HG03565 (cell line): ENCODE measurements at regions not wholly inside any gene's neighbourhood (a gene's known extent, or its start where the extent isn't known, plus 50 kb on each side); places are given as distances from the start of the nearest gene placed in this dataset.
"Not testable (repeated sequence)": the region's sequence is repeated elsewhere in the genome, so short reads cannot be mapped to it uniquely, and the experiment has no call there.

Experiments used
- ATAC-seq: cut with Tn5 transposase; IDR thresholded peaks from one replicate; pipeline ENCODE4 v1.9.1; 2021; ENCODE audit warnings: mild to moderate bottlenecking, moderate library complexity; ENCODE audit not compliant: unreplicated experiment

DNA sequence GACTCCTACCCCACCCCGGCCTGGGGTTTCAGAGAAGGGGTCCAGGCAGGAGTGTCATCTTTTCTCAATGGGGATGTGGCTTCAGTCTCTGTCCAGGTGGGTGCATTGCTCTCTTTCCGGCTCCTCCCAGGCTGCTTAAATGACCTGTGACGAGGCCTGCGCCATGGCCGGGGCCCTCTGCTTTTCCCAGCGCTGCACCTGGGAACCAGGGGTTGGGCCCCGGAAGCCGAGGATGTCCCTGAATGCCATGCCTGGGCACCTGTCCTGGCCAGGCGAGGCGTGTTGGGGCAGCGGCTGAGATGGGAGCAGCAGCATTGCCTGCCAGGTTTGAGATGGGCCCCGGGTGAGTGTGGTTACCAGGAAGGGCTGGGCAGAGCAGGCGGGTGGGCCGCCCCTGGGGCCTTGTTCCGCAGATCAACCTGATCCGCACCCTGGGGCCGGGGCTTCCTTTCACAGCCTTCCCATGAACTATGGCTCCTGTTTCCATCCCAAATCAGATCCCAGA lies 147.4 kb downstream of the SEC14L1 start:
- ATAC-seq: no peak

DNA sequence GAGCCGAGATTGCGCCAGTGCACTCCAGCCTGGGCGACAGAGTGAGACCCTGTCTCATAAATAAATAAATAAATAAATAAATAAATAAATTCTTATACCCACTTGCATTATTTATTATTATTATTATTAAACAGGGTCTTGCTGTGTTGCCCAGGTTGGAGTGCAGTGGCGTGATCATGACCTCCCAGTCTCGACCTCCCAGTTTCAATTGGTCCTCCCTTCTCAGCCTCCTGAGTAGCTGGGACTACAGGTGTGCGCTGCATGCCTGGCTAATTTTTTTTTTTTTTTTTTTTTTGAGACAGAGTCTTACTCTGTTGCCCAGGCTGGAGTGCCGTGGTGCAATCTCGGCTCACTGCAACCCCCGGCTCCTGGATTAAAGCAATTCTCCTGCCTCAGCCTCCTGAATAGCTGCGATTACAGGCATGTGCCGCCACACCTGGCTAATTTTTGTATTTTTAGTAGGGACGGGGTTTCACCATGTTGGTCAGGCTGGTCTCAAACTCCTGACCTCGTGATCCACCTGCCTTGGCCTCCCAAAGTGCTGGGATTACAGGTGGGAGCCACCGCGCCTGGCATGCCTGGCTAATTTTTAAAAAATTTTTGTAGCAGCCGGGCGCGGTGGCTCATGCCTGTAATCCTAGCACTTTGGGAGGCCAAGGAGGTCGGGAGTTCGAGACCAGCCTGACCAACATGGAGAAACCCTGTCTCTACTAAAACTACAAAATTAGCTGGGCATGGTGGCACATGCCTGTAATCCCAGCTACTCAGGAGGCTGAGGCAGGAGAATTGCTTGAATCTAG lies 150.2 kb downstream of the SEC14L1 start:
- not testable (repeated sequence) for ATAC-seq

DNA sequence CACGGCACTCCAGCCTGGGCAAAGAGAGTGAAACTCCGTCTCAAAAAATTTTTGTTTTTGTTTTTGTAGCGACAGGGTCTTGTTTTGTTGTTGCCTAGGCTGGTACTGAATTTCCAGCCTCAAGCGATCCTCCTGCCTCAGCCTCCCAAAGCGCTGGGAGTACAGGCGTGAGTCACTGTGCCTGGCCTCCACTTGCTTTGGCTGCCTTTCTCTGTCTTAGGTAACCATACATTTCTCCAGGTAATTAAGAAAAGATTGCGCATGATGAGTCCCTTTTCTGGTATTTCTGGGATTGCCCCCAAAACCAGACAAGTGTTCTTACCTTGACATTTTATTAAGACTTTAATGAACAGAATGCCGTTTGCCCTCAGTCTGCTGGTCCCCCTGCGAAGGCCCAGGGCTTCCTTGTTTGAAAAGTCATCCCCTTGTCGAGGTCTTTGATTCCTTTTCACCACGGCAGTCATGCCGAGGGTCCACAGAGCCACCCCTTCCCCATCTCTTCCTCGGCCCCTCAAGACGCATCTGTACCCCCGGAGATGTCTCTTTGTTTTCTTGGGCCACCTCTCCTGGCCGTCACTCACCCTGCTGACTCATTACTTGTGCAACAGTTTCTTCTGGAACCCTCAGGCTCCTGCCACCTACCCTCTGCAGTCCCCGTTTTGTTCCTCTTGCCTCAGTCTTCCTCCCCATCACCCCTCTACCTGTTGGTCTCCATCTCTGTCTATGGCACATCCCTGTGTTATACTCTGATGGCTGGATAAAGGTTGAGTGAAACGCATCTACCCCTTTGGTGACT lies 151.0 kb downstream of the SEC14L1 start:
- no peak for ATAC-seq

DNA sequence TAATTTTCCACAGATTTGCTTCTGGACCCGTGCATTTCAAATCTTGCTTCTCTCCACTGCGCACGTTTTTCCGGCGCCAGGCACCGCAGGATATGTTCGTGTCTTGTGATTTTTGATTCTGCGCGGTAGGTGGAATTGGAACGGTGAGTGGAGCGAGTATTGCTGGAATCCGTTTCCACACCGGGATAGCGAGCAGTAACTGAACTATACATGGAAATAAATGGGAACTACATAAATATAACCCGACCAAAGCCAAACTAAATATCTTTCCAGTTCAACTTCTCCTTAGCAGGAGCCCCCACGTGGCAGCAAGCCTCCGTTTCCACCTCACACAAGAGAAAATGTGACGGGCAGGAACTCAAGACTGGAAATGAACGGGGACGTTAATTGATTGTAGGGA lies 154.0 kb downstream of the SEC14L1 start:
- no peak for ATAC-seq

DNA sequence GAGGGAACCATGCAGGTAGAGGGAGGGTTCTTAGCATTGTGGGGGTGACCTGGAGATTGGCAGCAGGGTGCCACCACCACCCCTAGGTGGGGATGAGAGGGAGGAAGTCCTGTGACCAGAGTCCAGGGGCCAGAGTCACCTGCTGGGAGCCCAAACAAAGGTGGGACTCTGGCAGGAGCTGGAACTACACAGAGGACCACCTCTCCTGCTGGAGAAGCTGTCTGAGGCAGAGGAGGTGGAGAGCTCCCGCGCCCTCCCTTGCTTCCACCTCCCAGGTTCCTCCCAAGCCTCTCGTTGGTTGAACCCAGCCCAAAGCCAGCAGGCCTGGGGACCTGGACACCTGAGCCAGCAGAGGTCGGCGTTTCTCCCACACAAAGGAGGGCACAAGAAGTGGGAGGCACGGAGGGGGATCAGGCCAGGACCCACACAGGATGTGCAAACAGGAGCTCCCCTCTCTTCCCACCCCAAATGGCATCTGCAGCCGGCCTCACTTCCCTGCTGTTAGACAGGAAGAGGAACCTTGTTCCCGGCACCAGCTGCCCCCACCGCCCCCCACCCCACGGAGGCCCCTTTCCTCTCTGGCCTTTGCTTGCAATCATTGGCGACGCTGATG lies 154.6 kb downstream of the SEC14L1 start:
- no peak for ATAC-seq

DNA sequence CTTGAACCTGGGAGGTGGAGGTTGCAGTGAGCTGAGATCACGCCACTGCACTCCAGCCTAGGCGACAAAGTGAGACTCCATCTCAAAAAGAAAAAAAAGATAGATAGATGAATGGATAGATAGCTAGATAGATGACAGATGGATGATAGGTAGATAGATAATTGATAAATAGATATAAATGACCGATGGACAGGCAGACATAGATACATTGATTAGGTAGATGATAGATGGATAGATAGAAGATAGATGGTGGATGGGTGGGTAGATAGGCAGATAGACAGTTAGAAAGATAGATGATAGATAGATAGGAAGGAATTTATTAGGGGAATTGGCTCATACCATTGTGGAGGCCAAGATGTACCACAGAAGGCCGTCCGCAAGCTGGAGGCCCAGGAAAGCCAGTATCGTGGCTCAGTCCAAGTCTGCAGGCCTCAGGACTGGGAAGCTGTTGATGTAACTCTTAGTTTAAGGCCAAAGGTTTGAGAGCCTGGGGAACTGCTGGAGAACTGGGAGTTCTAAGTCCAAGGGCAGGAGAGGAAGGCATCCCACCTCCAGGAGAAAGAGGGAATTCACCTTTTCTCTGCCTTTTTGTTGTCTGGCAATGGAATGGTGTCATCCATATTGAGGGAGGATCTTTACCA lies 156.1 kb downstream of the SEC14L1 start:
- ATAC-seq: no peak

DNA sequence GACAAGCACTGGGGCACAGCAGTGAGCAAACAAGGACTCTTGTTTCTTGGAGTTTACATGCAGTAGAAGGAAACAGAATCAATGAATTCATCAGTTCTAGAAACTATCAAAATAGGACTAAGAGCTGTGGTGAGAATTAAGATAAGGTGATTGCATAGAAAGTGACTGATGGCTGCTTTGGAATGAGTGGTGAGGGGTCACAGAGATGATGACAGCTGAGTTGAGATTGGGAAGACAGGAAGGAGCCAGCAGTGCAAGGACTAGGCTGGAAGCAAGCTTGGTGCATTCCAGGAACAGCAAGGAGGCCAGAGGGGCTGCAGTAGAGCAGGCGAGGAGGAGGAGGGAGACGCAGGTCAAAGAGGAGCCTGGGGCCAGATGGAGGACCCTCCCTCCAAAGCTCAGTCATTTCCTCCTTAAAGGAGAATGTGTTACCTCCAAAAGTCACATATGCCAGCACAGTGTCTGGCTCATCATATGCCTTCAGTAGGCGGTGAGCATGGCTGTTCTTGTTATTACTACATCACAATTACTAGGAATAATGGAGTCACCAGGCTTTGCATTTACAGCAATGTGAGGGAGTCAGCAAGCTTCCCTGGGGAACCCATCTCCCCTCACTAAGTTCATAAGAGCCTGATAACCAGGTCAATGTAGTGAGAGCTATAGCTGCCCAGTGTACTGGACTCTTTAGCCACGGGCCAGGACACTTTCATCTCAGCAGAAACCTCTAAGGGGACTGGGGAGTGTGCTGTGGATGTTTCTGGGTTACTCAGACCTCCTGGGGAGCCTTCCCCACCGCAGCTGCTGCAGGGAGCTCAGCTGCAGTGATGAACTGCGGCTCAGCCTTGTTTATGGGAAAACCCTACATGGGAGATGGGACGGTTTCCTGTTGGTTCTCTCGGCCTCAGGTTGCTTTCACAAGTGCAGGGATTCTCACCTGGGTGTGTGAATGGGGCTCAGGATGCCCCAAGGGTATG lies 157.2 kb downstream of the SEC14L1 start:
- no peak for ATAC-seq

DNA sequence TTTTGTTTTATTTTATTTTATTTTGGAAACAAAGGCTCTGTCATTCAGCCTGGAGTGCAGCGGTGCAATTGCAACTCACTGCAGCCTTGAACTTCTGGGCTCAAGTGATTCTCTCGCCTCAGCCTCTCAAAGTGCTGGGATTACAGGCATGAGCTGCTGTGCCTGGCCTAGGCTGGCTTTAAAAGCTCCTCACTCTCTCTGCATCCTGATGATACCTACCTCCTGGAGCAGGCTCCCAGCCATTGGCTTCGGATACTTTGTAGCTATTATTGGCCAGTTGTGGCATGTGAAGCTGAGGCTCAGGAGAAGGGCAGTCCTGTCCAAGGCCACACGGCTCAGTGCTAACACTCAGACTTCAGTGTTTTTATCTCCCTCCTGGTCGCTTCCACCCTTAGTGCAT lies 158.0 kb downstream of the SEC14L1 start:
- no peak for ATAC-seq

DNA sequence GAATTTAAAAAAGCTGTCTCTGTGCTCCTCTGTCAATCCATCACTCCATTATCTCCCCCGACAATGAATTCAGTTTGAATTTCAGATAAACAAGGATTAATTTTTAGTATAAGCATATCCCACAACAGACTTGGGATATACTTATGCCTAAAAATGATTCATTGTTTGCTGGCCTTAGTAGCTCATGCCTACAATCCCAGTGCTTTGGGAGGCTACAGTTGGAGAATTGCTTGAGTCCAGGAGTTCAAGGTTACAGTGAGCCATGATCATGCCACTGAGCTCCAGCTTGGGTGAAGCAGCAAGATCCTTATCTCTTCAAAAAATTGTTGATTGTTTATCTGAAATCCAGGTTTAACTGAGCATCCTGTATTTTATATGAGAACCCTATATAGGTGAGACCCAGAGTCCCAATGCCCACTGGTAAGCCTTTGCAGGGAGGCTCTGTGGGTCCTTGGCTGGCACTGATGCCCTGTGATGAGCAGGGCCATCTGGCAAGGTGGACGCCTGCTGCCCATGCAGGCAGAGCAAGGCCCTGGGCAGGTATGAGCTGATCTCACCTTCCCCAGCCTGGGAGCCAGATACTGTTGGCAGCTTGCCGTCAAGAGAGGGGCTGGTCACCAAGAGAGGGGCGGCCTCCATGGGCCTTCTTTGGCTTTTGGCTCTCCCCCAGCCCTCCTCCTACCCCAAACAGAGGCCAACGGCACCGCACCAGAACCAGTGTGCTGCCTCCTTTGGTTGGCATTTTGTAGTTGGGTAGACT lies 158.7 kb downstream of the SEC14L1 start:
- no peak for ATAC-seq

DNA sequence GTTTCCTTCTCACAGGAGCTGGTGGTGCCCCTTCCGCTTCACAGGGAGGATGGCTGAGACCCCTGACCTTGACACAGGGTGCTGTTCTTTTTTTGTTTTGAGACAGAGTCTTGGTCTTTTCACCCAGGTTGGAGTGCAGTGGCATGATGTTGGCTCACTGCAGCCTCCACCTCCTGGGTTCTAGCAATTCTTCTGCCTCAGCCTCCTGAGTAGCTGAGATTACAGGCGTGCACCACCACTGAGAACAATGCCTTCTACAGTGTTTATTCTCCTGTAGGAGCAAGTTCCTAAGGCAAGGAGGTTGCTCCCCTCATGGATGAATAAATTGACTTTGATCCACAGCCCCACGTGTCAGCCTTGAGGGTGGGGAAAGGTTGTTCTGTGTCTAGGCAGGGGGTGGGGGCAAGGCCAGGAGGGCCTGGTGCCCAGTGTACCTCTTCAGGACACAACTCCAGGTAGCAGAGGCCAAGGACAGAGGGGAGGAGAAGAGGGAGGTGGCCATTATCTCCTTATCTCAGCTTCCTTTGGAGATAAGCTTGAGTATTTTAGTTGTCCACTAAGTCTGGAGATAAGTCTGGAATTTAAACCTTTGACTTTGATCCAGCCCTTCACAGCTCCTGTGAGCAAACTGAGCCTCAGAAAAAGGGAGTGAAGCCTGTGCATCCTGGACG lies 159.4 kb downstream of the SEC14L1 start:
- ATAC-seq: no peak

DNA sequence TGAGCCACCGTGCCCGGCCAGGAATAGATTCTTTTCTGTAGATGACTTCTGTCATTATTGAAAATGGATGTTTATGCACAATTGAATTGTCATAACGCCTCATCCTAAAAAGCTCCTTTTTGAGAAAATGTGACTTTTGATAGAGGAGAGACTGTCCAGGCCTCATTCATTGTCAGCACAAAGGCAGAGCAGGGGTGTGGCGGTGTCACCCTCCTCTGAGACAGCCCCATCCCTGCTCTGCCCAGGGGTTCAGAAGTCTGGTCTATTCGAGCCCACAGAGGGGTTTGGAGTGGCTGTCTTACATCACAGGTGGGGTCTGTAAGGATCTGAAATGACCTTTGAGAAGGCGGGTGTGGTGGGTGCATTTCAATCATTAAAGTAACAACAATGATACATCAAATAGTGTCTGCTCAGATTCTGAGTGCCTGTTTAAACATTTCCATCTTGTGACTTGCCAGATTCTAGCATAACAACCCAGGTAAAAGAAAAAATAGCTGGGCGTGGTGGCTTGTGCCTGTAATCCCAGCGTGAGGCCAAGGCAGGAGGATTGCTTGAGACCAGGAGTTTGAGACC lies 161.0 kb downstream of the SEC14L1 start:
- no peak for ATAC-seq

DNA sequence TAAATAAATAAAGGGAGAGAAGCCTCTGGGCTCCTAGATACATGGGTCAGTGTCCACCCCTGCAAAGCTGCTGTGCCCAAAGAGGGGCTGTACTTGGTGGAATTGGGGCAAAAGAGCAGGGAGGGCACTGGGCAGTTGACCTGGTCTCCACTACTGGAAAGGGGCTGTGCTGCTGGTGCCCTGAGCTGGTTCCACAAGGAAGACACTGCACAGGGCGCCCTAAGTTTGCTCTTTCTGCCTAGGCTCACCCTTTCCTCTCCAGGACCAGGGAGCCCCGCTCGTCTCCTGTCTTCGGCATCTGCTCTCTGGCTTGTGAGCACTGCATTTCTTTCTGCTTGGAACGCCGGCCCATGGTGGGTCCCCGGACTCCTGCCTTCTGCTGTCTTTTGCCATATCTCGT lies 161.9 kb downstream of the SEC14L1 start:
- no peak for ATAC-seq

DNA sequence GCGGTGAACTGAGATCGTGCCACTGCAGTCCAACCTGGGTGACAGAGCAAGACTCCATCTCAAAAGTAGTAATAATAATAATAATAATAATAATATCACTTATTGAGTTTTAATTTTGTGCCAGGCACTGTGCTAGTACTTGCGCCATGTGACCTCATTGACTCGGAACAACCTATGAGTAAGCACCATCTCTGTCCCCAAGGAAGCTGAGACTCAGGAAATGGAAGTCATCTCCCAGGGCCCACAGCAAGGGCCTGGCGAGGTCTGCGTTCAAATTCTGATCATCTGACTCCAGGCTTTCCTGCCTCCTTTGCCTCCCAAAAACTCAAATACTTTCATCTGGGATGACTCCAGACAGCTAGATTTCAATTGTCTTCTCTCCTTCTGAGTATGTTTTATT lies 162.9 kb downstream of the SEC14L1 start:
- ATAC-seq: no peak

DNA sequence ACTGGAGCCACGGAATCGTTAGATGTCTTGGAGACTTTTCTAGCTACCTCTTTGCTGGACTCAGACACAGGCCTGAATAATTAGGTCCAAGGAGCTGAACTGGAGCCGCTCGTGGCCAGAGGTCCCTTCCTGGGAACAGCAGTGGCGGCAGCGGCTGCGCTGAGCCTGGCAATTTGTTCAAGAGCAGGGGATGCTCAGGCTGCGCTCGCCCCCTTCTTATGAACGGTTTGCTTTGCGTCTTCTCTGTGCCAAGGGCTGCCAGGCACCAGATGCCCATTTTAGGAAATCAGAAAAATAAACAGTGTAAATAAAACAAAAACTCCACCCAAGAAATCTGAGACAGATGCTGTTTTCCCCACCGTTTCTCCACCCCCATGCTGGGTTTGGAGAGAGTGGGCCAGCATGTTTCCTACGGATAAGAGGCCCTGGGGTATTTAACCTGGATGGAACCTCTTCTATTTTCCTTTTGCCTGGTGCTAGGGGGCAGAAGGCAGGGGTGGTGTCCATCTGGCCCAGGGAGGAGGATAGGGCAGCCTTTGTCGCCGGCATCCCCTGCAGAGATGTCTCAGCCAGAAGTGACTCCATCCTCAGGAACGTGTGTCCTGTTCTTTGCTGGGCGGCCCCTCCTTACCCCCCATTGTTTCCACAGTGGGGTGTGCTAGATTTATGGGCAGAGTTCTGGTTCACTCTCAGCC lies 163.4 kb downstream of the SEC14L1 start:
- no peak for ATAC-seq

DNA sequence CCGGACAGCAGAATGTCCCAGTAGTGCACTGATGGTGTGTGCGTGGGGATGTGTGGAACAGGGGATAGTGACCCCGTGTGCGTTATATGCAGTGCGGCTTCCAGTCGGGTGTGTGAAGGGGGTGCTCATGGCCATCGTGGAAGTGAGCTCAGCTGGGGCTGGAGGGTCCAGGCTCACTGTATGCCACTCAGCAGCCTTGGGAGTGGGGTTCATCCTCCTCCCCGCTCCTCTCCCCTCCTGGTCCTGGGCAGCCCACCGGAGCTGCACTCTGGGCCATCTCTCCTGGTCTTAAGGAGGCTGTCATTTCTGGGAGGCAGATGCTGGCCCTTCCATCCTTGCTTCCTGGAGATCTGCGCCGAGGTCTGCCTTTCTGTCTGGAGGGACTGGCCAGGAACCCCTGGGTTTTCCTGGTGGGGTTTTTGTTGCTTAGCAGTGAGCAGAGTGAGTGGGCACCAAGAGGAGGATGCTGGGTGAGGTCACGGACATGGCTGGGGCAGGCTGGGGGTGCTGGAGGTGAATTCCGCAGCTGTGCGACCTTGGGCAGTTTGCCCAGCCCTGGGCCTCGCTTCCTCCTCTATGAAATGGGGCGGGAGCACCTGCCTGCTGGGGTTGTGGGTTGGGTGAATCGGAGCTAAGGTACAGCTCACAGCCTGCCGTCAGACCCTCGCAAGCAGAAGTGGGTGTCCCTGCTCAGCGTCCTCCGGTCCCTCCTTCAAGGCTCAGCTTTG lies 164.1 kb downstream of the SEC14L1 start:
- ATAC-seq: no peak

DNA sequence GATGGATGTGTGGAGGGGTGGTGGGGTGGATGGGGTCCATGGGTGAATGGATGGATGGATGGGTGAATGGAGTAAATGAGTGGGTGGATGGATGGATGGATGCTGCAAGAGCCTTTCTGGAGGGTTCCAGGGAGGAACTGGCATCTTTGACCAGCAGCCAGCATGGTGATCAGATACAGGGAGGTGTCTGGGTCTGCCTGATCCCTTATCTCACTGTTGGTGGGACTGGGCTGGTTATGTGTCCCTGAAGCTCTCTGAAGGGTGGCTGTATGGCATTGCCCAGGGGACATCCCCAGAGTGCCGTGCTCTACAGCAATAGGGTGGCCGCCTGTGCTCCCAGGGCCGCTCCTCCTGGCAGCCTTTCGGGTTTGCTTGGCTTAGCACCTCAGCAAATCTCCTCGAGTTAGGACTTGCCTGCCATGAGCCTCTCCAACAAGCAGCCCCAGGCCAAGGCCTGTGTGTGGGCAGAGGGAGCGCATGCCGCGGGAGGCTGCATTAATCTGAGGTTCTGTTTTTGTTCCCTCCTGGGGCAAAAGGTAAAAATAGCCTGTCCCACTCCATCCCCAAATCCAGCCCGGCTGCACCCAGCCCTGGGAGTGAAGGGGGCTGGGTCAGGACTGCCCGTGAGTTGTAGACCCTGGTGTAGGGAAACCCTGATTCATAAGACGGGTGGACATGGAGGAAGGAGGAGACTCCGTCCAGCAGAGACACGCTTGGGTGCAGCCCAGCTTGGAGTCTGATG lies 165.4 kb downstream of the SEC14L1 start:
- no peak for ATAC-seq
